Activated CD4-positive, alpha-beta T cell treated with anti-CD3 and anti-CD28 coated beads, Interleukin-2, amount 50 U/mL, for 4 hours (primary cell): ENCODE measurements at regions not wholly inside any gene's neighbourhood (a gene's known extent, or its start where the extent isn't known, plus 50 kb on each side); places are given as distances from the start of the nearest gene placed in this dataset.

ENCODE experiments used
- DNase-seq, 2 experiments: peaks; one replicate each; pipeline ENCODE4 v3.0.0-alpha.2; 2020

DNA sequence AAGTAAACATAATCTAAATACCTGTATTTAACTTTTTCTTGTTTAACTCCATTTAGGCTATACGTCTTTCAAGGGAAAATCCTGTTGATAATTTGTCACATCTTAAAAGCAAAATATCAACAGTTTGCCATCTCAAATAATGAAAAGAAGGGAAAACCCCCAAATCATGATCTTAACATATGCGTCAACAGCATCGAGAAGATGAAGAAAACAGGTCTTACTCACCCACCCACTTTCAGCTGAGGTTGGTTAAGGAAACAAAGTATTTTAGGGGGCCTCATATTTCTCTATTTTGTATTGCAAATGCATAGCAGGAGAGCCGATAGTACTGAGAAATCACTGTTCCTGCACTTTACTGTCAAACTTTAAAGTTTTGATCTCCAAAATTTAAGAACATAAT is 143.1 kb upstream of the COPS8 start:
- no peak for DNase-seq

DNA sequence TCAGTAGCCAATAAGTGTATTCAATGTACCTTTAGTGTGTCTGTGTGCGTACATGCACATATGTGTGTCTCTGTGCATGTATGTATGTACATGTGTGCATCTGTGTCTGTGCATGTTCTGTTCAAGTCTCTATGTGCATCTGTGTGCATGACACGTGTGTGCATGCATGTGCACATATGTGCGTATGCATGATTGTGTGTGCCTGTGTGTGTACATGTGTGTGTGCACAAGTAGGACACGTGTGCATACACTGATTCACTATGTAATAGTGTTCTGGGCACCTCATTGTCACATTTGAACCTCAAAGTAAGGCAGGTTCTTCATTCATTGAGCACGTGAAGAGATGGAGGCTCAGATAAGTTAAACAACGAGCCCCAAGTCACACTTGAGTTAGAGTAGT is 142.6 kb upstream of the COPS8 start:
- DNase-seq = no peak

GRCh38 chr2:236943841-236944513 is 141.7 kb upstream of the COPS8 start:
- DNase-seq = no peak

GRCh38 chr2:236944561-236944960 is 141.1 kb upstream of the COPS8 start:
- no peak for DNase-seq

GRCh38 chr2:236945431-236946016 is 140.2 kb upstream of the COPS8 start:
- no peak for DNase-seq

DNA sequence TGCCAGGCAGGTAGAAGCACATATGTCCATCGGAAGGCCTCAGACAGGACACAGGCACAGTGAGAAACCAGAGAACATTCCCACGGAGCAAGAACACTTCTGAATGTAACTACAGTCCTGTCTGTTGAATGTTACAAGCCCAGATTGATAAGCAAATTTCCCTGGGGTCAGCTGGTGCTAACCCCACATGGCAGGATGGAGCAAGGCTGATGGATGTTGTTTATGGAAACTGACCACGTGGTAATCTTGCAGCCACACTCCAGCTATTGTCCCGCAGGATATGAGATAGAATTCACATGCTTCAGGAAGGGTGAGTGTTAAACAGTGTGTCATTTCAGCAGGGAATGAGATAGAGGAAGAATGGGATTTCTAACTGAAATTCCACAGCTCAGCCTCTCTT is 138.8 kb upstream of the COPS8 start:
- DNase-seq = no peak

- DNase-seq = no peak
Measured at GRCh38 chr2:236947294-236947693, 138.4 kb upstream of the COPS8 start.

DNA sequence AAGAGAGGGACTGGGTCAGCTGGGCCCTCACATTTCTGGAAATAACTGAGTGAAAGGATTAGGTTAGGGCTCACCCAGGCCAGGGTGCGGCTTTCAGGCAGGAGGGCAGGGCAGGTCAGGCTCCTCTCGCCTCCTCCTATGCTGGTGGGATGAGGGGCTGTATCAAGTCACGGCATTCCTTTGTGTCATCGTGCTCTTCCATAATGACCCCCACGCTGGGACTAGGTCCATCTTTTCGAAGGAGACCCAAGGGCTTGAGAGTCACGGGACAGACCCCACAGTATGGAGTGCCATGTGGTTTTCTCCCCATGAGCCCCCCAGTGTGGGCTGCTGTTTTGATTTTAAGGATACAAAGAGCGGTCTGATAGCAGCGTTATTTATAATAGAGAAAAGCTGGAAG is 137.8 kb upstream of the COPS8 start:
- no peak for DNase-seq

DNA sequence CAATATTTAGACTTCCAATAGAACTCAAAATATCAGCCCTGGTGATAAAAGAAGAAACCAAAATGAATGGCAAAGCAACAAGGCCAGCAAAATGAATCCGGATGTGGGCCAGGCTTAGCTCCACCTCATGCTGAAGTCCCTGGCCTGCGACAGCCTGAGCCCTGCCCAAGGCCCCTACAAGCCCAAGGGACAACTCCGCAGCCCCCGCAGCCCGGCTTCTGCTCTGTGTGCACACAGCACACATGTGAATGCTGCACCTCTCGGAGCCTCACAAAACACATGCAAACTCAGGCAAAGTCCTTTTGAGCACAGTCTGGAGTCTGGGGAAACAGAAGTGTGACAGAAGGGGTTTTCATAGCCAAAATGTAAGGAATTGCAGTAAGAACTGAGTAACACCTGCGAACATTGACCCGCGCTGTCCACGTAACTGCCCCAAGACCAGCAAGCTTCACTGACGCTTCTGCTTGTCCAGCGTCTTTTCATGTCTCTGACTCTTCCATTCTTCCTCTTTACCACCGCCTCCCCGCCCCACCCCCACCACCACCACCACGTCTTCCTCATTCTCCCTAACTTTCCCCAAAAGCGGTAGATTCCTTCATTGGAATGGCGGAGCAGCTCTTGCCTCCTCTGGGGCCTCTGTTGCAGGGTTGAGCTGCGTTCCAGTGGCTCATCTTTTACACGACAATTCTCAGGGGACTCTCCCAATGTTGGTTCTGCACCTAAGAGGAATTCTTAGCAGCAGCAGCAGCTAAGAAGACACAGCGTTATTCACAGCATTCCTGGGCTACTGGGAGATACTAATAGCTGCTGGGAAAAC is 136.4 kb upstream of the COPS8 start:
- DNase-seq = no peak

GRCh38 chr2:236951830-236952475 is 133.7 kb upstream of the COPS8 start:
- DNase-seq = no peak

- DNase-seq = no peak
Measured at GRCh38 chr2:236954641-236955040, 131.0 kb upstream of the COPS8 start.

DNA sequence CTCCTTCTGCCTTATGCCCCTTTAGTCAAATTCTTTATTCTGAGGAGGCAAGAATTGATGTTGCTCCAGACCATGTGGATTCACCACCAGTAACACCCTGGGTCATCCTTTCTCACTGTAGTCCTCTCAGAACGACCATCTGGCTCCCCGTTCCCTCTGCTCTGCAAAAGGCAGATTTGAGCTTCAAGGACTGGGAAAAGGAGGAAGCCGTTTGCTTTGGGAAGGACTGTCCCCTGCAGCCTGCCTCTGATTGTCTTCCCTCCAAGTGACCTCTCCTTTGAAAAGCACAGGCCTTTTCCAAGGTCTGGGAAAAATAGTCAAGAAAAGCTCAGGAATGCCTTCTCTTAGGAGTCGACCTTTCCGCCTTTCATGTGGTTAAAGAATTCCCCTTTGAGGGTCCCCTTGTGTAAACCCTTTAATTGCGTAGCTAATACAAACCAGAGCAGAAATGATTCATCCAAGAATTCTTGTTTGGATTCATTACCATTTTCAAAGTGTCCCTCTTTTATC is 130.1 kb upstream of the COPS8 start:
- DNase-seq = no peak

- no peak for DNase-seq
Measured at GRCh38 chr2:236956031-236956618, 129.6 kb upstream of the COPS8 start.

- no peak for DNase-seq
Measured at GRCh38 chr2:236956641-236957040, 129.0 kb upstream of the COPS8 start.

GRCh38 chr2:236959036-236959435 is 126.7 kb upstream of the COPS8 start:
- no peak for DNase-seq

- no peak for DNase-seq
Measured at GRCh38 chr2:236959876-236960275, 125.8 kb upstream of the COPS8 start.

- no peak for DNase-seq
Measured at GRCh38 chr2:236960531-236960930, 125.2 kb upstream of the COPS8 start.

GRCh38 chr2:236962816-236963215 is 122.9 kb upstream of the COPS8 start:
- DNase-seq = no peak

- no peak for DNase-seq
Measured at GRCh38 chr2:236963631-236964182, 122.0 kb upstream of the COPS8 start.

DNA sequence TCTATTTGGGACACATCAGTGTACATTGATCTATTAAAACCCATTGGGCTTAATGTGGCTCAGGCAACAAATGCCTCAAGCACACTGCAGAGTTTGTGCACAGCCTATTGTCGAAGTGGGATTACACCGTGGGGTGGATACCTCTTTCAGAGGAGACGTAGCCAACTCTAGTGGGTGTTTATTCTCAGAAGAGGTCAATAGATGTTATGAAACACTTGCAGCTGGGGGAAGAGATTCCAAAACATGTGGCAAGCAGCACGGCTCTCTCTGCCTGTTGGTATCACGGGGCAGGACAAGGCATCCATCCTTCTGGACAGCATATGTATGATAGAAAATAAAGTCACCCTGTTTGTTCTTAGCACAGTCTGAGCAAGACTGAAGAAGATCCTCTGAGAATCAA is 121.4 kb upstream of the COPS8 start:
- no peak for DNase-seq

DNA sequence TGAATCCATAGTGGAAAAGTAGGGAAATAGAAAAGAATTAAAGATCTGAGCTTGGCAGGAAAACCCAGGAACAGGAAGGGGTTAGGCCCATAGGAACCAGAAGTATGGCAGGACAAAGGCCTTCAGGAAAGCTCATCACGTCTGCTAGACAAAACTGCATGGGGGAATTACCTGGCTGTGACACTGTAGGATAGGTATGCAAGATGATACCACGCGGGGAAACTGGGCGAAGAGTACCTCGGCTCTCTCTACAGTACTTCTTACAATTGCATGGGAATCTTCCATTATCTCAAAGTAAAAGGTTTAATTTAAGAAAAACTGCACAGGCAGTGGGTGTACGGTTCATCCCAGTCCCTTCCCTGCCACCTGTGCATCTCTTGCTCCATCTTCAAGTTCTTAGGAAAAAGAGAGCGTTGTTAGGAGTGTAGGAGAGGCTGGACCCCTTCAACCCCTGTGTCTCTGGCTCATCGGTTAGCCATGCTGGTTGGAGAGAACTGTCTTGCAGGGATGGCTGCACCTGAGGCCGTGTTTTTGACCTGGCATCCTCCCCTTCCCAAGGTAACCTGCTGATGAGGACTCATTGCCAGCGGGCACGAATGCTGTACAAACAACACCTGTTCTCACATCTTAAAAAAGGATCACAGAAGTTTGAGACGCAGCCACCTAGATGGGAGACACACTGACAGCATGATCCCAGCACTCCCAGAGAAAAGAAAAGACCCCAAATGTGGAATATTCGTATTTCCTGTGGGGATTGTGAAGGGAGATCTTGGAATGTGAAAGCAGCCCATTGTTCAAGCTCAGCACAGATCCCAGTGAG is 120.5 kb upstream of the COPS8 start:
- DNase-seq = no peak

- DNase-seq = no peak
Measured at GRCh38 chr2:236965841-236966096, 119.9 kb upstream of the COPS8 start.
